Omental fat pad (tissue), 3 donors: ENCODE measurements at regions not wholly inside any gene's neighbourhood (a gene's known extent, or its start where the extent isn't known, plus 50 kb on each side); places are given as distances from the start of the nearest gene placed in this dataset.
A peak's percentile ranks its signal among the peaks of the same experiment; 100 is the strongest.
"Not testable (repeated sequence)": the region's sequence is repeated elsewhere in the genome, so short reads cannot be mapped to it uniquely, and the experiment has no call there.

ENCODE experiments used
- ATAC-seq: fragments of 150-250 bp; one replicate; pipeline ENCODE4 v1.9.1; 2016; ENCODE audit warnings: mild to moderate bottlenecking, moderate library complexity; ENCODE audit not compliant: low FRiP score
- DNase-seq: peaks from one replicate; pipeline ENCODE4 v3.0.0-alpha.2; 2019; ENCODE audit warnings: low spot score
- TF ChIP-seq, protein P1 (sequence below), 3 donors: fragments of 450-650 bp; IDR thresholded peaks; one replicate each; pipeline ENCODE4 v1.5.1; 2016 to 2017; ENCODE audit warnings: antibody characterized with exemption in 3 of 3, mild to moderate bottlenecking in 3 of 3, moderate library complexity in 2 of 3

DNA sequence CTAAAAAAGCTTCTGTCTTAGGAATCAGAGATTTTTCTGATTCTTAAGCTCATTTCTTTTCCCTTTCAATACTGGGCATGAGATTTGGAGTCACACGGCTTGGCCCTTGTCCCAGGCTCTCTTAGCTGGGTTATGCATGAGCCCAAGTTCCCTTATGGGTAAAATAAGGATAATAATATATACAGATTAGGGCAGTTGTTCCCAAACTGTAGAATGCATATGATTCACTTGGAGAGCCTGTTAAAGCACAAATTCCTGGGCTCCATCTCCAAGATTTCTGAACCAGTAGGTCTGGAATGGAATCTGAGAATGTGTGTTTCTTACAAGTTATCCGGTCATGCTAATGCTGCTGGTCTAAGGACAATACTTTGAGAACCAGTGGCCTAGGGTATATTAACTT, 154.0 kb downstream of the REEP3 start:
- TF ChIP-seq, protein P1, sequence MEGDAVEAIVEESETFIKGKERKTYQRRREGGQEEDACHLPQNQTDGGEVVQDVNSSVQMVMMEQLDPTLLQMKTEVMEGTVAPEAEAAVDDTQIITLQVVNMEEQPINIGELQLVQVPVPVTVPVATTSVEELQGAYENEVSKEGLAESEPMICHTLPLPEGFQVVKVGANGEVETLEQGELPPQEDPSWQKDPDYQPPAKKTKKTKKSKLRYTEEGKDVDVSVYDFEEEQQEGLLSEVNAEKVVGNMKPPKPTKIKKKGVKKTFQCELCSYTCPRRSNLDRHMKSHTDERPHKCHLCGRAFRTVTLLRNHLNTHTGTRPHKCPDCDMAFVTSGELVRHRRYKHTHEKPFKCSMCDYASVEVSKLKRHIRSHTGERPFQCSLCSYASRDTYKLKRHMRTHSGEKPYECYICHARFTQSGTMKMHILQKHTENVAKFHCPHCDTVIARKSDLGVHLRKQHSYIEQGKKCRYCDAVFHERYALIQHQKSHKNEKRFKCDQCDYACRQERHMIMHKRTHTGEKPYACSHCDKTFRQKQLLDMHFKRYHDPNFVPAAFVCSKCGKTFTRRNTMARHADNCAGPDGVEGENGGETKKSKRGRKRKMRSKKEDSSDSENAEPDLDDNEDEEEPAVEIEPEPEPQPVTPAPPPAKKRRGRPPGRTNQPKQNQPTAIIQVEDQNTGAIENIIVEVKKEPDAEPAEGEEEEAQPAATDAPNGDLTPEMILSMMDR (IDR thresholded peaks at IDR 0.05): no peak
- DNase-seq: no peak
- no peak for ATAC-seq

DNA sequence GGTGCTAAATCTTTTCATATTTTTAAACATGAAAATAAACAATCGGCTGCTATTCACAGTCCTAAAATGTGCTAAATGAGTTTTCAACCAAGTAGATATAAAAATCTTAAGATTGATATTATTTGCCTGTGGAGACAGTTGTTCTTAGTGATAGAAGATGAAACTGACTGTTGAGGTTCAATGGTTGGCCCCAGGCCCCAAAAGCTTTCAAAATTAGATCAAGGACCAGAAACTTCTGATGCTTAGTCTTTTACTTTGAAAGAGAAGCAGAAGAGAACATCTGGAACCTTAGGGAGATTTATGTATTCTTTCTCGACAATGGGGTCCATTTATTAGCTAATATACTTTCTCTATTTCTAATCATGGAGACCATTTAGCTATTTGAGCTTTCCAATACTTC, 155.8 kb downstream of the REEP3 start:
- TF ChIP-seq, protein P1 (IDR thresholded peaks at IDR 0.05): no peak
- DNase-seq (no peak), ATAC-seq (no peak)

DNA sequence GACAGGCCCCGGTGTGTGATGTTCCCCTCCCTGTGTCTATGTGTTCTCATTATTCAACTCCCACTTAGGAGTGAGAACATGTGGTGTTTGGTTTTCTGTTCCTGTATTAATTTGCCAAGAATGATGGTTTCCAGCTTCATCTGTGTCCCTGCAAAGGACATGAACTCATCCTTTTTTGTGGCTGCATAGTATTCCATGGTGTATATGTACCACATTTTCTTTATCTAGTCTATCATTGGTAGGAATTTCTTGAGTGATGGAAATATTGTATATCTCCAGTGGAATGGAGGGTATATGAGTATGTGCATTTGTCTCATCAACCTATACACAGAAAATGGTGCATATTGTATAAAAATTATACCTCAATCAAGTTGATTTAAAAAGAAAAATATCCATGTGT, 159.3 kb downstream of the REEP3 start:
- not testable (repeated sequence) for ATAC-seq

DNA sequence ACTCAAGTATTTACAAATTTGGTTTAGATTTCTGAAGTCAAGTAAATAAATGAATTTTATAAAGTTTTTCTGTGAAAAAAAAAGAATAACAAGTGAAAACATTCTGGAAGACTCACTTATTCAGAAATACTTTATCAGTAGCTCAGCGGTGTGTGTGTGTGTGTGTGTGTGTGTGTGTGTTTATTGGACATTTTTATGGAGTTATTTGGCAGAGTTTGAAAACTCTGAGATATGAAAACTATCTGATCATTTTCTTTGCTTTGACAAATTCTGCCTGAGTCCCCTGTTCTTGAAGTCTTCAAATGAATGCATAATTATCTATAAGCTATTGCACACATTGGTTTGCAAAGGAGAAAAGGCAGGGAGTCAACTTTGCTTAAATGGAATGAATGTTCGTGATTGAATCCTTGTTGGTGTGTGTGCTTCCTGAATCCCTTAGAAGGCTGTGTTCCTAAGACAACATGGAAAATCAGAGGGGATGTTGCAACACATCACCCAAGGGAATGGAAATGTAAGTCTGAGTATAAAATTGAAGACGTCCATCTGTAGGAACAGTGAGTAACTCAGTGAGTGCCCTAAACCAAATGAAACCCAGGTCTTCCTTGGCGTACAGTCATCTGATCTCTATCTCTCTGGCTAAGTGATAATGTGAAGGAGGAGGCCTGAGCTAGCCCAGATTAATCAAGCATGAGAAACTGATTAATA, 160.9 kb downstream of the REEP3 start:
- DNase-seq (no peak), ATAC-seq (peak; percentile 83)
- TF ChIP-seq, protein P1 (IDR thresholded peaks at IDR 0.05): no peak

More for the DNA sequence above, 159.3 kb downstream of the REEP3 start:
- DNase-seq: not testable (repeated sequence)

DNA sequence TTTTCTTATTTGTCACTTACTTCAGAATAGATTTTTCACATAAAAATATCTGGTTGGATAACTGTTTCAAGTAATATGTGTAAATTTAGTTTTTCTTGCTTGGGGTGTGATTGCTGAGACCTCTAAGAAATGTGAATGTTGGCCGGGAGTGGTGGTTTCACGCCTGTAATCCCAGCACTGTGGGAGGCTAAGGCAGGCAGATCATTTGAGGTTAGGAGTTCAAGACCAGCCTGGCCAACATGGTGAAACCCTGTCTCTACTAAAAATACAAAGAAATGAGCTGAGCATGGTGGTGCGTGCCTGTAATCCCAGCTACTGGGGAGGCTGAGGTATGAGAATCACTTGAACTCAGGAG, 161.5 kb downstream of the REEP3 start:
- DNase-seq, ATAC-seq: not testable (repeated sequence)

DNA sequence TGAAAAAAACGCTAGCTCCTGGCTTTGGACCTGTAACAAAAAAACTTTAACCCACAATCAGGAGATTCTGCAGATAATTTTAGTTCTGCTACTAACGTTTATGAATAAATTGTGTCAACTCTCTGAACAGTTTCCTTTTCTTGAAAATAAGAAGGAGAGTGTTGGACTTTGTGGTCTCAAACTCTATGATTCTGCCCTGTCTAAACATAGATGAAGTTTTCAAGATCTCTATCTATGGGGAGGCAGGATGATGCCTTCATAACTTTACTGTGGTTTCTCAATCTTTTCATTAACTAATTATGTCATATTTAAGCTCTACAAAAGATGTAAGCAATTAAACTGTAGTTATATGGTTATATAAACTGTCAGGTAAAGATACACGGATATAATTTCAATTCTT, 162.0 kb downstream of the REEP3 start:
- TF ChIP-seq, protein P1 (IDR thresholded peaks at IDR 0.05): no peak
- ATAC-seq: no peak
- no peak for DNase-seq

DNA sequence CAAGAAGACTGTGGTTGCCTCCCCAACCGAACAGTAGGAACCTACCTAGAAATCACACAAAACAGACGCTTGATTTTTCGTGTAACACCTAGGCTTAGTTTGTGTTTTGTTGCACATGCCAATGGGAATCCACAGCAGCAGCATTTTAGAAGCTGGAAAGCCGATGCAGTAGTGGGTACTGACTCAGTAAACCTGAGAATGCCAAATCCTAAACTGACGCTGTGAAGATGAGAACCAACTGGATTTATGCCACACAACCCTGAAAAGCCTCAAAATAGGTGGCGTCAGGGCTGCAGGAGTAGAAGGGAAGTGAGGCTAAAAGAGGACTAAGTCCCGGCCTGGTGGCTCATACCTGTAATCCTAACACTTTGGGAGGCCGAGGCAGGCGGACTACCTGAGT, 162.5 kb downstream of the REEP3 start:
- no peak for ATAC-seq
- TF ChIP-seq, protein P1 (IDR thresholded peaks at IDR 0.05): no peak
- DNase-seq: no peak

DNA sequence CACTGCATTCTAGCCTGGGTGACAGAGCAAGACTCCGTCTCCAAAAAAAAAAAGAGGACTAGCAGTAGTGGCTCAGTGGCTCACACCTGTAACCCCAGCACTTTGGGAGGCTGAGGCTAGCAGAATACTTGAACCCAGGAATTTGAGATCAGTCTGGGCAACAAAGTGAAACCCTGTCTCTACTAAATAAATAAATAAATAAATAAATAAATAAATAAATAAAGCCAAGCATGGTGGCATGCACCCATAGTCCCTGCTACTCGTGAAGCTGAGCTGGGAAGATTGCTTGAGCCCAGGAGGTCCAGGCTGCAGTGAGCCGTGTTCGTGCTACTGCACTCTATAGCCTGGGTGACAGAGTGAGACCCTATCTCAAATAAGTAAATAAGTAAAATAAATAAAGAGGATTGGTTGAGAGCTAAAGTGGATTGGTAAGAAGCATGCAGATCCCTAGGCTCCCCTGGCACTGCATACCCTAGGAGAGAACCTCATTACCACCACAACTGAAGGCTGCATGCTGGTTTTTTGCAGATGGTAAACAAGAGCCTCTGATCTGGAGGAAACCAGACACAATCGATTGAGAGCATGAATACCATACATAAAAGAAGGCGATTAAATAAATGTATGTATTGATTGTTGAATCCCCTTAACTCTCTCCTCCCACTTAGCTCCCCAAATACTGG, 163.2 kb downstream of the REEP3 start:
- ATAC-seq: no peak
- DNase-seq: no peak
- TF ChIP-seq, protein P1 (IDR thresholded peaks at IDR 0.05): no peak
